PC-9 (cell line): ENCODE measurements at regions not wholly inside any gene's neighbourhood (a gene's known extent, or its start where the extent isn't known, plus 50 kb on each side); places are given as distances from the start of the nearest gene placed in this dataset.

ENCODE experiments used
- EZH2 ChIP-seq: fragments of 200-600 bp; sonication (generic); IDR thresholded peaks from 2 replicates; pipeline ENCODE4 v1.8.0; 2017; ENCODE audit warnings: antibody characterized with exemption, low read depth
- TF ChIP-seq, protein P1 (sequence below): fragments of 200-600 bp; sonication (generic); conservative IDR thresholded peaks from 2 replicates; pipeline ENCODE4 v1.6.1; 2017; ENCODE audit warnings: mixed run types, antibody characterized with exemption, mild to moderate bottlenecking, moderate library complexity

DNA sequence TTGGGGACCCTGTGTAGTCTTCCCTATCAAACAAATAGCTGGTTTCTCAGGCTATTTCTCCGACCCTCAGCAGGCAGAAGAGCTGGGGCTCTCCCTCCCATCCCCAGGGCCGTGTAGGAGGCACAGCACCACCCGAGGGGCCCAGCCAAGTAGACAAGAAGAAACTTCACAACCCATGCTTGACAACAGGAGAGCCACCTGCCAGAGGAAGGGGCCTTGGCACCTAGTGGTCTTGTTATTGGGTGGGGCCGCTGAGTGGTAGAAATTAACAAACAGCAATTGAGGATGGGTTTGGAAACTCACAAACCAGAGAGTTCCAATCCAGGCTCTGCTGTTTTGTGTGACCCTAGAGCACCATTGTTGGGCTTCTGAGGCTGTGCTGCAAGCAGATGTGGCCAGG lies 108.5 kb upstream of the CHD6 start:
- TF ChIP-seq, protein P1, sequence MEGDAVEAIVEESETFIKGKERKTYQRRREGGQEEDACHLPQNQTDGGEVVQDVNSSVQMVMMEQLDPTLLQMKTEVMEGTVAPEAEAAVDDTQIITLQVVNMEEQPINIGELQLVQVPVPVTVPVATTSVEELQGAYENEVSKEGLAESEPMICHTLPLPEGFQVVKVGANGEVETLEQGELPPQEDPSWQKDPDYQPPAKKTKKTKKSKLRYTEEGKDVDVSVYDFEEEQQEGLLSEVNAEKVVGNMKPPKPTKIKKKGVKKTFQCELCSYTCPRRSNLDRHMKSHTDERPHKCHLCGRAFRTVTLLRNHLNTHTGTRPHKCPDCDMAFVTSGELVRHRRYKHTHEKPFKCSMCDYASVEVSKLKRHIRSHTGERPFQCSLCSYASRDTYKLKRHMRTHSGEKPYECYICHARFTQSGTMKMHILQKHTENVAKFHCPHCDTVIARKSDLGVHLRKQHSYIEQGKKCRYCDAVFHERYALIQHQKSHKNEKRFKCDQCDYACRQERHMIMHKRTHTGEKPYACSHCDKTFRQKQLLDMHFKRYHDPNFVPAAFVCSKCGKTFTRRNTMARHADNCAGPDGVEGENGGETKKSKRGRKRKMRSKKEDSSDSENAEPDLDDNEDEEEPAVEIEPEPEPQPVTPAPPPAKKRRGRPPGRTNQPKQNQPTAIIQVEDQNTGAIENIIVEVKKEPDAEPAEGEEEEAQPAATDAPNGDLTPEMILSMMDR = no peak
- no peak for TF ChIP-seq EZH2
